Nephron (organoid): ENCODE measurements at regions not wholly inside any gene's neighbourhood (a gene's known extent, or its start where the extent isn't known, plus 50 kb on each side); places are given as distances from the start of the nearest gene placed in this dataset.

Experiments used
- H3K27ac Mint-ChIP-seq, 3 experiments: 2 replicates each; pipeline ENCODE4 v1.8.0; 2020; ENCODE audit warnings: mixed read lengths in 3 of 3, mild to moderate bottlenecking in 2 of 3, moderate library complexity in 1 of 3
- H3K27me3 Mint-ChIP-seq: 2 replicates; pipeline ENCODE4 v1.8.0; 2021; ENCODE audit warnings: low read depth, mild to moderate bottlenecking, moderate library complexity, mixed read lengths
- H3K36me3 Mint-ChIP-seq: 2 replicates; pipeline ENCODE4 v1.8.0; 2020; ENCODE audit warnings: low read depth, mixed read lengths
- H3K4me1 Mint-ChIP-seq: 2 replicates; pipeline ENCODE4 v1.8.0; 2020; ENCODE audit warnings: mixed read lengths
- H3K4me3 Mint-ChIP-seq, 3 experiments: 2 replicates each; pipeline ENCODE4 v1.8.0; 2020; ENCODE audit warnings: mild to moderate bottlenecking in 3 of 3, mixed read lengths in 3 of 3, moderate library complexity in 2 of 3
- H3K9me3 Mint-ChIP-seq: 2 replicates; pipeline ENCODE4 v1.8.0; 2020; ENCODE audit warnings: mixed read lengths
- TF ChIP-seq, protein P1 (sequence below), 3 experiments: fragments of 200-600 bp; sonication (generic); IDR thresholded peaks; one replicate each; pipeline ENCODE4 v1.5.0; 2021; ENCODE audit warnings: antibody characterized with exemption in 3 of 3; ENCODE audit not compliant: unreplicated experiment in 3 of 3

DNA sequence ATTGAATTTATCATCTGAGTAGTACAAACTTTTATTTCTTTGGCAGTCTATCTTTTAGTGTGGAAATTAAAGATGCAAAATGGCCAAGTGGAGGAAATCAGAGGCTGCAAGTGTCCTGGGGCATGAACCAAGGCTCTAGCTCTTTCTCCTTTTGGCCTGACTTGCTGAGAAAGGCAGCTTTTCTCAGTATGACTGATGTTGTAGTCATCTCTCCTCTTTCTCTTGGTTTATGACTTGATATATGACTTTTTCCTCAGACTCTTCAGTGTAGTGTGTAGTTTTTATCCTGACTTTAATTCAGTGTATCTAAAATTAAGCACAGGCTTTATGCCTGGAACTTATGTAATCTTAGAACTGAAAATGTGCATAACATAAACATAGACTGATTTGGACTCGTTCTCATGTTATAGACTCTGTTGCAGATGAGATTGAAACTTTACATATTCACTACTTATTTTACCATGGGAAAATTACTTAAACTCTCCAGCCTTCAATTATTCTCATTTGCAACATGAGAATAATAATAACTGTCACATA lies 65.7 kb downstream of the SLITRK5 start:
- TF ChIP-seq, protein P1, sequence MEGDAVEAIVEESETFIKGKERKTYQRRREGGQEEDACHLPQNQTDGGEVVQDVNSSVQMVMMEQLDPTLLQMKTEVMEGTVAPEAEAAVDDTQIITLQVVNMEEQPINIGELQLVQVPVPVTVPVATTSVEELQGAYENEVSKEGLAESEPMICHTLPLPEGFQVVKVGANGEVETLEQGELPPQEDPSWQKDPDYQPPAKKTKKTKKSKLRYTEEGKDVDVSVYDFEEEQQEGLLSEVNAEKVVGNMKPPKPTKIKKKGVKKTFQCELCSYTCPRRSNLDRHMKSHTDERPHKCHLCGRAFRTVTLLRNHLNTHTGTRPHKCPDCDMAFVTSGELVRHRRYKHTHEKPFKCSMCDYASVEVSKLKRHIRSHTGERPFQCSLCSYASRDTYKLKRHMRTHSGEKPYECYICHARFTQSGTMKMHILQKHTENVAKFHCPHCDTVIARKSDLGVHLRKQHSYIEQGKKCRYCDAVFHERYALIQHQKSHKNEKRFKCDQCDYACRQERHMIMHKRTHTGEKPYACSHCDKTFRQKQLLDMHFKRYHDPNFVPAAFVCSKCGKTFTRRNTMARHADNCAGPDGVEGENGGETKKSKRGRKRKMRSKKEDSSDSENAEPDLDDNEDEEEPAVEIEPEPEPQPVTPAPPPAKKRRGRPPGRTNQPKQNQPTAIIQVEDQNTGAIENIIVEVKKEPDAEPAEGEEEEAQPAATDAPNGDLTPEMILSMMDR (IDR thresholded peaks at IDR 0.05; ENCODE audit: unreplicated experiment in 3 of 3) = no peak
- Mint-ChIP-seq H3K27ac (no peak overlapping the region), H3K4me3 (no peak overlapping the region), H3K36me3 (no peaks in the 10 kb centered on the region), H3K4me1 (no peaks in the 10 kb centered on the region), H3K9me3 (no peaks in the 10 kb centered on the region), H3K27me3 (no peaks in the 10 kb centered on the region)

DNA sequence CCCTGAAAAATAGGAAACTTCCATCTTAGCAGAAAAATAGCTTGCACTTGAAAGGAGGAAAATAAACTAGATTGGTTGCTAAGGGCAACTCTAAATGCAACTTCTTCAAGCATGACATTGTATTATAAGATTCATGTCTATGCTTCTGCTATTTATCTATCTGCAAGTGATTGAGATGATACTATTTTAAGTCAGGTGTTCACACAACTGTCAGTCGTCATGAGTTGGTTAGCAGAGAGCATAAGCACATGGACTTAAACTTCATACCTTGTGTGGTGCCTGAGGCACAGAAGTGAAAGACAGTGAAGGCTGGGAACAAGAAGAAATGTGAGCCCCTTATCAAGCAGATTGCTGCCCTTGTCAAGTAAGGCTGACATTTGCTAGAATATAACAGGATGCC lies 82.9 kb downstream of the SLITRK5 start:
- no peaks in the 10 kb centered on the region for H3K27me3 Mint-ChIP-seq
- no peaks in the 10 kb centered on the region for H3K9me3 Mint-ChIP-seq
- no peaks in the 10 kb centered on the region for H3K4me1 Mint-ChIP-seq
- no peaks in the 10 kb centered on the region for H3K36me3 Mint-ChIP-seq
- no peak overlapping the region for H3K4me3 Mint-ChIP-seq
- no peak overlapping the region for H3K27ac Mint-ChIP-seq
- TF ChIP-seq, protein P1 (IDR thresholded peaks at IDR 0.05; ENCODE audit: unreplicated experiment in 3 of 3) = no peak

DNA sequence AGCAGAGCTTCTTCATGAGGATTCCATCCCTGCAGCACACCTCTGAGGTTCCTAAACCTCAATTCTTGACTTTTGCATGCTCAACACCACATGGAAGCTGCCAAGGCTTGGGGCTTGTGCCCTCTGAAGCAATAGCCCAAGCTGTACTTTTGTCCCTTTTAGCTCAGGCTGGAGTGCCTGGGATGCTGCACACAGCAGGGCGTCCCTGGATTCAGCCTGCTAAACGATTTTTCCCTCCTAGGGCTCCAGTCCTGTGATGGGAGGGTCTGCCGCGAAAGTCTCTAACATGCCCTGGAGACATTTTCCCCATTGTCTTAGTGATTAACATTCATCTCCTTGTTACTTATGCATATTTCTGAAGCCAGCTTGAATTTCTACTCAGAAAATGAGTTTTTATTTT lies 98.3 kb downstream of the SLITRK5 start:
- Mint-ChIP-seq H3K36me3 (no peaks in the 10 kb centered on the region), H3K27ac (no peak overlapping the region), H3K27me3 (peaks cover 3% of the 10 kb centered on the region), H3K4me1 (no peaks in the 10 kb centered on the region), H3K9me3 (no peaks in the 10 kb centered on the region), H3K4me3 (no peak overlapping the region)
- TF ChIP-seq, protein P1 (IDR thresholded peaks at IDR 0.05; ENCODE audit: unreplicated experiment in 3 of 3) = no peak

DNA sequence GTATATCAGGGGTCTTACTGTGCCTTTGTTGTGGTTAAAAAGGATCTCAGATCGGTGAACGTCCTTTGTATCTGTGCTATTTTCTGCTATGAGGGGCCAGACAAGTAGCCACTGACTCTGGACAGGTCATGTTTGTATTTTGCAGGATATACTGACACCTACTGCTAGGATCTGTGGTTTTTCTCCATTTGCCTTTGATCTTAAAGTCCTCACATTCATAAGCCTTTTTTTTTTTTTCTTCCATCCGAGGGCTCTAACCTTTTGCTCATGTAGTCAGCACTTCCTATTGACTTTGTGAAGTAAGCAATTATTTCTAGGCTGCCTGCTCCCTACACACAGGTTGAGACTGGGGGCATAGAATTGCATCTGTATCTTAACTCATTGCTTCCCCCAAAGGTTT lies 106.2 kb downstream of the SLITRK5 start:
- Mint-ChIP-seq H3K9me3 (no peaks in the 10 kb centered on the region), H3K27ac (no peak overlapping the region), H3K4me1 (no peaks in the 10 kb centered on the region), H3K36me3 (no peaks in the 10 kb centered on the region), H3K27me3 (no peaks in the 10 kb centered on the region), H3K4me3 (no peak overlapping the region)
- TF ChIP-seq, protein P1 (IDR thresholded peaks at IDR 0.05; ENCODE audit: unreplicated experiment in 3 of 3) = no peak

DNA sequence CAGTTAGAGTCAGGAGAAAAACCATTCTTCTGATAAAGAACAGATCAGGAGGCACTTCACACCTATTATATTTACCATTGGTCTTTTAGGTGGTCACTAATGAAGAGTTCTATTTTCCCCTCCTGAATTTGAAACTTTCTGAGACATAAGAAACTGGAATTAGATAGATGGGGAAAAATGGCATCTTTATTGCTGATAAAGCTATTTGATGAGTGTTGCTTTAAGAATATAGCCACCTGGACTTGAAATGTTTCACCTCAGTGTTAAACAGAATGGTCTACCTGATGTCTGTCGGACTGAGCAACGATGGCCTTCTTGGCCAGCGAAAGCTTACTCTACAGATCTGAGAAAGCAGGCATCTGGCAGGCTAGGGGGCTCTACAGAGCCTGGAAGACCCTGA lies 107.0 kb downstream of the SLITRK5 start:
- no peaks in the 10 kb centered on the region for H3K9me3 Mint-ChIP-seq
- H3K4me1 Mint-ChIP-seq = no peaks in the 10 kb centered on the region
- H3K27me3 Mint-ChIP-seq = no peaks in the 10 kb centered on the region
- no peak overlapping the region for H3K4me3 Mint-ChIP-seq
- TF ChIP-seq, protein P1 (IDR thresholded peaks at IDR 0.05; ENCODE audit: unreplicated experiment in 3 of 3) = no peak
- H3K36me3 Mint-ChIP-seq = no peaks in the 10 kb centered on the region
- H3K27ac Mint-ChIP-seq = no peak overlapping the region

DNA sequence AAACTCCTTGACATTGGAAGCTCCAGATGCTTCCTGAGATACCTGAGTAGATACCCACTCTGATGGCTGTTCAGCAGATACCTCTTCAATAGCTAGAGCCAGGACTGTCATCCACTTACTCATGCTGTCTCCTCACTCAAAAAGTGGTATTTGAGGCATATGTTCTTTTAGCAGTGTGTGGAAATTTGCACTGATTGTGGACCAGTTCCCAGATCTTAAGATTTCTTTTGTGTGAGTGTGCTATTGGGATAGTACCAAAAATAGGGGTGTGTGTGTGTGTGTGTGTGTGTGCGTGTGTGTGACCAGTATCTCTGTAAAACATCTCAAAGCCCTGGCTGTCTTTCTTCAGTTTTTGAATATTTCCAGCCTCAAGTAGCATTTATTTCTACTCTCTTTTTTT lies 108.3 kb downstream of the SLITRK5 start:
- Mint-ChIP-seq H3K27ac (no peak overlapping the region), H3K27me3 (no peaks in the 10 kb centered on the region), H3K9me3 (no peaks in the 10 kb centered on the region), H3K36me3 (no peaks in the 10 kb centered on the region), H3K4me1 (no peaks in the 10 kb centered on the region), H3K4me3 (no peak overlapping the region)
- TF ChIP-seq, protein P1 (IDR thresholded peaks at IDR 0.05; ENCODE audit: unreplicated experiment in 3 of 3) = no peak
